PC-3 (cell line): ENCODE measurements at regions not wholly inside any gene's neighbourhood (a gene's known extent, or its start where the extent isn't known, plus 50 kb on each side); places are given as distances from the start of the nearest gene placed in this dataset.

Experiments used
- EZH2phosphoT487 ChIP-seq: fragments of 300-600 bp; sonication (generic); IDR thresholded peaks from 2 replicates; pipeline ENCODE4 v1.6.1; 2018; ENCODE audit warnings: mild to moderate bottlenecking, antibody characterized with exemption, low read length, borderline replicate concordance
- TF ChIP-seq, protein P1 (sequence below): fragments of 300-600 bp; sonication (generic); conservative IDR thresholded peaks from 2 replicates; pipeline ENCODE4 v1.5.1; 2017; ENCODE audit warnings: antibody characterized with exemption, low read depth, mild to moderate bottlenecking, low read length

DNA sequence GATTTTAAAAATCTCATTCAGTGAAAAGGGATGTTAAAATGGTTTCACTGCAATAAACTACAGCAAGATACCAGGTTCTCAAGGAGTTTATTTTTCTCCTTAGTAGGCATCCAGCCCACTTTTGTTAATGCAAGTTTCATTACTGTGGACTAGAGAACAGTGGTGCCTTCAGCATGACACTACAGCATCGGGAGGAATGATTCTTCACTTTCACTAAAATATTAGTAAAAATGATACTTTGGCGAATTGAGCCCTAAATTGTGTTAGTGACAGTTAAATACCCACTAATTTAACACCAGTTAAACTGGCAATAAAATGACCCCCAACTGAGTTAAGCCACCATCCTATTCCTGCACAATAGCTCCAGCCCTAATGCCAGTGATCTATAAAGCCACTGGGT, 152.2 kb upstream of the MPDZ start:
- TF ChIP-seq, protein P1, sequence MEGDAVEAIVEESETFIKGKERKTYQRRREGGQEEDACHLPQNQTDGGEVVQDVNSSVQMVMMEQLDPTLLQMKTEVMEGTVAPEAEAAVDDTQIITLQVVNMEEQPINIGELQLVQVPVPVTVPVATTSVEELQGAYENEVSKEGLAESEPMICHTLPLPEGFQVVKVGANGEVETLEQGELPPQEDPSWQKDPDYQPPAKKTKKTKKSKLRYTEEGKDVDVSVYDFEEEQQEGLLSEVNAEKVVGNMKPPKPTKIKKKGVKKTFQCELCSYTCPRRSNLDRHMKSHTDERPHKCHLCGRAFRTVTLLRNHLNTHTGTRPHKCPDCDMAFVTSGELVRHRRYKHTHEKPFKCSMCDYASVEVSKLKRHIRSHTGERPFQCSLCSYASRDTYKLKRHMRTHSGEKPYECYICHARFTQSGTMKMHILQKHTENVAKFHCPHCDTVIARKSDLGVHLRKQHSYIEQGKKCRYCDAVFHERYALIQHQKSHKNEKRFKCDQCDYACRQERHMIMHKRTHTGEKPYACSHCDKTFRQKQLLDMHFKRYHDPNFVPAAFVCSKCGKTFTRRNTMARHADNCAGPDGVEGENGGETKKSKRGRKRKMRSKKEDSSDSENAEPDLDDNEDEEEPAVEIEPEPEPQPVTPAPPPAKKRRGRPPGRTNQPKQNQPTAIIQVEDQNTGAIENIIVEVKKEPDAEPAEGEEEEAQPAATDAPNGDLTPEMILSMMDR = no peak
- no peak for TF ChIP-seq EZH2phosphoT487
